Pons (tissue), 1 donor: ENCODE measurements at regions not wholly inside any gene's neighbourhood (a gene's known extent, or its start where the extent isn't known, plus 50 kb on each side); places are given as distances from the start of the nearest gene placed in this dataset.

Experiments used
- DNase-seq: peaks from one replicate; pipeline ENCODE4 v3.0.0-alpha.2; 2016; ENCODE audit warnings: low spot score

DNA sequence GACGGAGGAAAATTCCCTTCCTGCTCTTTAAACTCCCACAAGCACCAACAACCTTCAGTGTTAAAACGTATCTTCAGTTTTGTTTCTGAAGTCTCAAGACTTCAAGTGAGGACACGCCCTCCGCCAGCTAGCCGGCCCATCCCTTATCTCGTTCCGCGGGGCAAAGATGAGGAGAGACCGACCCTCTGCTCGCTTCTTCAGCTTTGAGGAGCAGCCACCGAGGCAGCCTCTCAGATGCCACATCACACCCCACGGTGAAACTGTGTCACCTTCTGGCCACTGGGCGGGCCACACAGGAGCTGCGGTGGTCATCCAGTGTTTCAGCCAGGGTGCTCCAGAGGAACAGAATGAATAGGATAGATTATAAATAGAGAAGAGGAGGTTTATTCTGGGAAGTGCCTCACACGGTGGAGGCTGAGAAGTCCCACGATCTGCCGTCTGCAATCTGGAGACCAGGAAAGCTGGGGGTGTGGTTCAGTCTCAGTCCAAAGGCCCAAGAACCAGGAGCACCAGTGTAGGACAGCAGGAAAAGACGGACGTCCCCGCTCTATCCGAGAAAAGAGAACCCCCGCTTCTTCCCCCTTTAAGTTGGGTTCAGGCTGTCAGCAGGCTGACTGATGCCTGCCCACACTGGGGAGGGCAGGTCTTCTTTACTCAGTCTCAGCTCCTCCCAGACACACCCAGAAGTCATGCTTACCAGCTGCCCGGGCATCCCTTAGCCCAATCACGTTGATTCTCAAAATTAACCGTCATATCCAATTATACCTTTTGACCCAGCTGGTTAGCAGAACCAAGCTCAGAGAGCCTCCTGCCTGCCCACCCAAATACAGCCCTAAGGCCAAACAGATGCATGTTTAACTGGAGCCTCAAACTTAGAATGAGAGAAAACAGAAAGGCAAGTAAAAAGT is 399.7 kb upstream of the ID2 start:
- DNase-seq: no peak

DNA sequence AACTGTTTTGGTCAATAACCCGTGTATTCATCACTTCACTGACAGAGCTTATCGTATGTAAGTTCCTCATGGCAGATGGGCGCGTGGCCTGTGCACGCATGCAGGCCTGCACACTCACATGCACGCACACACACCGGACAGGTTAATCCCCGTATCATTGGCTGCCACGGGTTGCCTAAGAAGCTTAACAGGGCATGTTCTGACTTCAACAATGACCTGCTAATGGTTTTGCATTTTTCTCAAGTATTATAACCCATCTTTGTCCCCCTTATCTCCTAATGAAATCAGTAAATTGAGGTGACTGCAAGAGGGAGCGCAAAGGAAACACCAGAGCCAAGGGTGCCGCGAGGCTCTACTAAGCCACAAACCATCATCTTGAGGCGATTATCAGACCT is 399.0 kb upstream of the ID2 start:
- no peak for DNase-seq

DNA sequence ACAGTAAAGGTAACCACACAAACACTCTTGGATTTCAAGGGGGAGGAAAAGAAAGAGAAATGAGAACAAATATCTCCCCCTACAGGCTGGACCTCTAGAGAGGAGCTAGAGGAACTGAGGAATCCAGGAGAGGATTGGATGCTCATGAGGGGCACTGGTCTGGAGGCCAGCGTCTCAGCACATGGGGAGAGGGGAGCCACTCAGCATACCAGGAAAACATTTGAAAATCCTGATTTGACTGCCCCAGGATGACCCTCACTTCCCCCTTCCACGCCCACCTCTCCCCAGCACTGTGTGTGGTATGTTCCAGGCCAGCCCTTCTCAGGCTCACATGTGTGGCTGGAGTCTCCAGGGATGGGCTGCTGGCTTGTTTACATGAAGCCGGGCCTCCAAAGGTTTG is 396.8 kb upstream of the ID2 start:
- DNase-seq: peak; percentile 24

DNA sequence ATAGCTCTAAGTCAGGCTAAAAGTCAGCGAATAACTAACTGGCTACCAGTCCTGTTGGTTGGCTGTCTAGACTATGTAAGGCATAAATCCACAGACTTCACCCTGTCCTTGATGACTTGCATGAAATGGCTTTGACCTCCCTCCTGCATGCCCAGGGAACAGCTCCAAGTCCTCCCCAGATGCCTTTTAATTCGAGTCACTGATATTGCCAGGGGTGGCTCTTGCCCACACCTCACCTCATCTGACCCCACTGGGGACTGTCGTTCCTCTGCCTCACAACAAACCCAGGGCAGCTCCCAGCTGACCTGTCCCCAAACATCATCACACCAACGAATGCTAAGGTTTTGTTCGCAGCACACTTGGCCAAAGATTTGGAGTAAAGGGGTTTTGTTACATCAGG is 396.0 kb upstream of the ID2 start:
- no peak for DNase-seq

DNA sequence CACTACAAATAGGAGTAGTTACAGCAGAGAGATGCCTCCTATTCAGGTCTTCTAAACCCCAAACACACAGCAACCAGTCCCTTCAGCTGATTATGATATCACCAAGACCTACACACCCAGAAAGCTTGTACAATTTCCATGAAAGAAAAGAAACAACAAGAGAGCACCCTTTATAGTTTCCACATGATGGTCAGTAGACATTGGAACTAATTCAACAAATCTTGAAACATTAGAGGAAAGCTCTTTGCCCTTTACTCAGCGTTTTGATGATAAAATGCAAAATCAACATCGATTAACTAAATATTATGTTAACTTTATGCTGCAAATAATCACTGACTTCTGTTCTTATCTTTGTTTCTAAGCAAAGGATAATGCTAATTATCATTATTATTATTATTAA is 393.6 kb upstream of the ID2 start:
- no peak for DNase-seq

GRCh38 chr2:8289111-8289510 is 392.7 kb upstream of the ID2 start:
- DNase-seq: no peak

GRCh38 chr2:8290771-8291352 is 391.0 kb upstream of the ID2 start:
- DNase-seq: no peak

DNA sequence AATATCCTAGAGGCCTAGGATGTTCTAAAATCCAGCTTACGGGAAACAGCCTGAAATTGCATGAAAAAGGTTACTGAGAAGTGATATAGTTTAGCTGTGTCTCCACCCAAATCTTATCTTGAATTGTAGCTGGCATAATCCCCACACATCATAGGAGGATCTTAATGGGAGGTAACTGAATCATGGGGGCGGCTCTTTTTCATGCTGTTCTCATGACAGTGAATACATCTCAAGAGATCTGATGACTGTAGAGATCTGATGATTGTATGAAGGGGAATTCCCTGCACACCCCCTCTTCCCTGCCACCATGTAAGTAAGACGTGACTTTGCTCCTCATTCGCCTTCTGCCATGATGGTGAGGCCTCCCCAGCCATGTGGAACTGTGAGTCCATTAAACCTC is 385.6 kb upstream of the ID2 start:
- no peak for DNase-seq

- no peak for DNase-seq
These were observed 384.3 kb upstream of the ID2 start for GRCh38 chr2:8297376-8298231.

DNA sequence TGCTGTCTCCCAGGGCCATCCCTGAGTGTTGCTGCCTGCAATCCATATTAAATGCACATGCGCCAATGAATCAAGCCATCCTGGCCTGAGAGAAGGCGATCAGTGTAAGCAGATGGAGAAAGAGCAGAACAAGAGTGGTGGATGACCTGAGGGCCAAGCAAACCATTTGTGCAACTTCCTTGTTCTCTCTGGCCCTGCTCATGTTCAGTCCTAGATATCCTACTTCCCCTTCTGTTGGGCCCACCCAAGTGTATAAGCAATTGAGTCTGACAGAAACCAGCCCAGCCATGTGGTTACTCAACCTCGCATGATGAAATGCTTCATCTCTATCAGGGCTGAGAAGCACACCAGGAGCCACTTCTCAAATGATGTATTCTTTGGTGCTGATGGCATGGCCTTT is 383.1 kb upstream of the ID2 start:
- peak; percentile 86 for DNase-seq

- no peak for DNase-seq
These were observed 381.6 kb upstream of the ID2 start for GRCh38 chr2:8300216-8300615.

GRCh38 chr2:8300905-8301304 is 381.0 kb upstream of the ID2 start:
- no peak for DNase-seq

DNA sequence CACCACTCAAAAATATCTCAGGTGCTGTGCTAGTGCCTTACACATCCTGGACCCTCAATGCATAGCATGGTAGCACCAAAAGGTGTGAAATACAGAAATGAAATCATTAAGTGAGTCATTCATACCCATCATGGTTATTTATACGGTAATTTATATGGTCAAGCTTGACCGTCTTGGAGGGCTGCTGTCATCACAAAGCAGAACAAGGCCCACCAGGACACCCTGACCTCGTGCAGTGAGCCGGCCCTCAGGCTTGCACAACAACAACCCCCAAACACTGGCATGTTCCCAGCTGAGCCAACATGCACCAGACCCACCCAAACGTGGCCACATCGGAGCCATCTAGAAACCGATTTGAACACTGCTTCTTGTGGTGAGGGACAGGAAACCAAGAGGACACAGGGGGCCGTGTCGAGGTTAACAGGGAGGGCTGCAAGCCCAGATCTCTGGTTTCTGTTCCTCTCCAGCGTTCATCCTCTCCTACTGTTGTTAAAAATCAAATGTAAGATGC is 378.5 kb upstream of the ID2 start:
- DNase-seq: peak; percentile 84

- no peak for DNase-seq
These were observed 376.8 kb upstream of the ID2 start for GRCh38 chr2:8304821-8305766.

- DNase-seq: no peak
These were observed 375.1 kb upstream of the ID2 start for GRCh38 chr2:8306530-8307351.

DNA sequence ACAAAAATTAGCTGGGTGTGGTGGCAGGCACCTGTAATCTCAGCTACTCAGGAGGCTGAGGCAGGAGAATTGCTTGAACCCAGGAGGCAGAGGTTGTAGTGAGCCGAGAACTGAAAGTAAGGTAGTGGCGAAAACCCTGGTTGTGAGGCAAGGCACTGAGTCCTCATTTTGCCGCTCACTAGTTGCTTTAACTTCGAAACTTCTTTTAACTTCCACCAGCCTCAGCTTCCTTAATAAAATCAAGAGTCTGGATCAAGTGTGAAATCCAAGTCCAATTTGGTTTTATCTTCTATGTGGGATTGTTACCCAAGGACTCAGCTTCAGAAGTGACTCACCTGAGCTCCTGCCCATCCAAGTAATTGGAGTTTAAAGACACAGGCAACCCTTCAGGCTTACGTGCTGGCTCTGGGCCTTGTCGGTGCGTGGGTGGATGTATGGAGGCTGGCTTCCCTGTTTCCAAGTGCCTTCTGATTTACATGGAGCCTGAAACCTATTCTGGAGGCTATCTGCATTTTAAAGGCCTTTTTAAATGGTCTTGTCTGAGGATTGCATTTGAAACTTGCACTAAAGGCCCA is 374.2 kb upstream of the ID2 start:
- DNase-seq: no peak

GRCh38 chr2:8309131-8309530 is 372.7 kb upstream of the ID2 start:
- no peak for DNase-seq

DNA sequence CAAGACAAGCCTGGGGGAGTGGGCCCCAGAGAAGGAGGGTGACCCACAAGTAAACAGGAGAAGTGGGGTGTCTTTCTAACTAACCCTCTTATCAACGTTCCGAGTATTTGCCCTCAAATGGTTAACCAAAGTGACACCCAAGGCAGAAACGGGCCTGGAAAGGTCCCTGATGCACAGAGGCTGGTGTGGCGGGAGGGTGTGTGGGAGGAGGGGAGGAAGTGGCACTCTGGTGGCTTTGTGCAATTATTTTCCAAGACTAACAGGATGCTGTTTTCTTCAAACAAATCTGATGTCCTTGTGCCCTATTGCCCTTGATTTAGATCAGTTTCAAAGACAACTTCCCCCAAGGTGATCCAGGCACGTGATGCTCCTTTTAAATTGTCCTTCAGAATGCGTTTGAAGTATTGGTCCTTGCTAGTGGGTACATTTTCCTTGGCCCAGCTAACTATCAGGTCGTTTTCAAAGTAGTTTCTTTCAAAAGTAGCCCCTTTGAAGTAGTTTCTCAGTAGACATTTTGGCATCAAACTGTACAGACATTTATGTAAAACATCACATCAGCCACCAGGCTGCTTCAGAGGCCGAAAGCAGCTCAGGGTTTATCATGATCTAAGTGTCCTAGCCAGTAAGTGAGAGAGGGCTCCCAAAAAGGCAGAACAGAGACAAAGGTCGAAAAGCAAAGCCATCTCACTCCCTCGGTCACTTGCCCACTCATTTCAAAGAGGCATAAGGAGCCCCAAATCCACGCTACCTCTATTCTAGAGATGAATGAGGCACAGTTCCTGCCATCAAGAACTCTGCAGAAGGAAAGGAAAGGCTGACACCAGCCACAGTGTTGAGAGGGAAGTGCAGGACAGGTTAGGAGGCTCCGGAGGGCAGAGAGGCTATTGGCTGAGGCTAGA is 371.1 kb upstream of the ID2 start:
- no peak for DNase-seq

GRCh38 chr2:8312221-8312620 is 369.6 kb upstream of the ID2 start:
- no peak for DNase-seq
